ENCODE measurements at regions not wholly inside any gene's neighbourhood (a gene's known extent, or its start where the extent isn't known, plus 50 kb on each side); places are given as distances from the start of the nearest gene placed in this dataset.
"Not testable (repeated sequence)": the region's sequence is repeated elsewhere in the genome, so short reads cannot be mapped to it uniquely, and the experiment has no call there.

GRCh38 chr10:52945521-52945920 lies 172.9 kb upstream of the MBL2 start:
- H4K20me1 ChIP-seq (ENCODE audit: insufficient read depth); BruUV-seq (replicated peaks); RAD21 ChIA-PET (ENCODE audit: low non-redundant PET in 1 of 2, low total read pairs in 2 of 2, uncharacterized antibody in 2 of 2, unreplicated experiment in 2 of 2); DNase-seq (ENCODE audit: low read depth, low spot score); POLR2A ChIA-PET; H3K9me3 ChIP-seq (ENCODE audit: control insufficient read depth in 1 of 2, insufficient read depth in 1 of 2, low read depth in 1 of 2, low read length in 2 of 2); H3K27ac ChIP-seq (ENCODE audit: low read depth, low read length); H3K9ac ChIP-seq (ENCODE audit: low read length); H2AFZ ChIP-seq (ENCODE audit: low read depth, low read length, poor library complexity, severe bottlenecking); H3K79me2 ChIP-seq (ENCODE audit: insufficient read depth, low read length); H3K4me3 ChIP-seq (replicated peaks in 1 of 2; ENCODE audit: low read depth in 1 of 2, low read length in 2 of 2); CTCF ChIA-PET; H3K27me3 ChIP-seq (ENCODE audit: insufficient read depth, low read length); H3K4me2 ChIP-seq (ENCODE audit: low read length); intact Hi-C loops (cut with micrococcal nuclease); H3K9me2 ChIP-seq (ENCODE audit: insufficient read depth); H3K4me1 ChIP-seq (ENCODE audit: control insufficient read depth in 1 of 2, insufficient read depth in 2 of 2, low read length in 2 of 2); H3K36me3 ChIP-seq (ENCODE audit: control insufficient read depth in 1 of 2, insufficient read depth in 2 of 2, low read length in 2 of 2); ATAC-seq: not testable (repeated sequence)

DNA sequence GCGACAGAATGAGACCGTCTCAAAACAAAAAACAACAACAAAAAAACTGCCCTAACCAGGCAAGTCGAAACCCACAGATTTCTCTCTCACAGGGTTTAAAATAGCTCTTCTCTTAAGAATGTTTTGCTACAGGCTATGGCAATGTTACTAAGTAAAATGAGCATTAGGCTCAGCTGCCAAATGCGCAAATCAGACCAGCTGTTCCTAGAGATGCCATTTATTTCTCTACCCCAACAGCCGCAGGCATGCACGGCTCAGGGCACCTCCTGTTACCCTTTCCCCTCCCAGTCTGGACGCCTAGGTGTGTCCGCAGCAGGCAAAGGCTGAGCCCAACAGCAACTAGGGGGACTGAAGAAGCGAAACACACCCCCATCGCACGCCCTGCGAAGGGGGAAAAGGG lies 168.3 kb upstream of the MBL2 start:
- Histone ChIP-seq H3K36me3 (ENCODE audit: control insufficient read depth in 1 of 2, insufficient read depth in 2 of 2, low read length in 2 of 2) (no peaks in the 10 kb centered on the region), H3K4me1 (ENCODE audit: control insufficient read depth in 1 of 2, insufficient read depth in 2 of 2, low read length in 2 of 2) (no peaks in the 10 kb centered on the region), H3K4me3 (replicated peaks in 1 of 2; ENCODE audit: low read depth in 1 of 2, low read length in 2 of 2) (no peak overlapping the region), H2AFZ (ENCODE audit: low read depth, low read length, poor library complexity, severe bottlenecking) (no peak overlapping the region), H3K9me2 (ENCODE audit: insufficient read depth) (no peaks in the 10 kb centered on the region), H3K9ac (ENCODE audit: low read length) (no peak overlapping the region), H4K20me1 (ENCODE audit: insufficient read depth) (no peaks in the 10 kb centered on the region), H3K27ac (ENCODE audit: low read depth, low read length) (no peak overlapping the region), H3K27me3 (ENCODE audit: insufficient read depth, low read length) (no peaks in the 10 kb centered on the region), H3K4me2 (ENCODE audit: low read length) (no peak overlapping the region), H3K9me3 (ENCODE audit: control insufficient read depth in 1 of 2, insufficient read depth in 1 of 2, low read depth in 1 of 2, low read length in 2 of 2) (no peaks in the 10 kb centered on the region), H3K79me2 (ENCODE audit: insufficient read depth, low read length) (no peaks in the 10 kb centered on the region)
- ATAC-seq (no peak), DNase-seq (ENCODE audit: low read depth, low spot score) (no peak)
- RAD21 ChIA-PET (ENCODE audit: low non-redundant PET in 1 of 2, low total read pairs in 2 of 2, uncharacterized antibody in 2 of 2, unreplicated experiment in 2 of 2): no interaction called here
- intact Hi-C loops (cut with micrococcal nuclease): no loop called here
- BruUV-seq (replicated peaks): no TSS peak
- no peak for TF ChIP-seq ZNF274 (IDR thresholded peaks at IDR 0.05; ENCODE audit: low read depth, low read length)
- no peak for TF ChIP-seq SP1 (IDR thresholded peaks at IDR 0.05; ENCODE audit: low read depth)
- TF ChIP-seq TCF7L2 (IDR thresholded peaks at IDR 0.05; ENCODE audit: borderline replicate concordance, extremely low read depth, insufficient read depth, insufficient read length): no peak
- TF ChIP-seq, protein P1, sequence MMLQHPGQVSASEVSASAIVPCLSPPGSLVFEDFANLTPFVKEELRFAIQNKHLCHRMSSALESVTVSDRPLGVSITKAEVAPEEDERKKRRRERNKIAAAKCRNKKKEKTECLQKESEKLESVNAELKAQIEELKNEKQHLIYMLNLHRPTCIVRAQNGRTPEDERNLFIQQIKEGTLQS (IDR thresholded peaks at IDR 0.05): no peak
- no peak for TF ChIP-seq FOSL1 (IDR thresholded peaks at IDR 0.05; ENCODE audit: low read depth)
- TF ChIP-seq, protein P2, sequence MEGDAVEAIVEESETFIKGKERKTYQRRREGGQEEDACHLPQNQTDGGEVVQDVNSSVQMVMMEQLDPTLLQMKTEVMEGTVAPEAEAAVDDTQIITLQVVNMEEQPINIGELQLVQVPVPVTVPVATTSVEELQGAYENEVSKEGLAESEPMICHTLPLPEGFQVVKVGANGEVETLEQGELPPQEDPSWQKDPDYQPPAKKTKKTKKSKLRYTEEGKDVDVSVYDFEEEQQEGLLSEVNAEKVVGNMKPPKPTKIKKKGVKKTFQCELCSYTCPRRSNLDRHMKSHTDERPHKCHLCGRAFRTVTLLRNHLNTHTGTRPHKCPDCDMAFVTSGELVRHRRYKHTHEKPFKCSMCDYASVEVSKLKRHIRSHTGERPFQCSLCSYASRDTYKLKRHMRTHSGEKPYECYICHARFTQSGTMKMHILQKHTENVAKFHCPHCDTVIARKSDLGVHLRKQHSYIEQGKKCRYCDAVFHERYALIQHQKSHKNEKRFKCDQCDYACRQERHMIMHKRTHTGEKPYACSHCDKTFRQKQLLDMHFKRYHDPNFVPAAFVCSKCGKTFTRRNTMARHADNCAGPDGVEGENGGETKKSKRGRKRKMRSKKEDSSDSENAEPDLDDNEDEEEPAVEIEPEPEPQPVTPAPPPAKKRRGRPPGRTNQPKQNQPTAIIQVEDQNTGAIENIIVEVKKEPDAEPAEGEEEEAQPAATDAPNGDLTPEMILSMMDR (IDR thresholded peaks at IDR 0.05 in 2 of 3, conservative IDR thresholded peaks at IDR 0.05 in 1 of 3; ENCODE audit: borderline replicate concordance in 1 of 3, insufficient read depth in 1 of 3, low read depth in 2 of 3, low read length in 2 of 3): no peak
- TF ChIP-seq SIN3A (IDR thresholded peaks at IDR 0.05; ENCODE audit: low read depth): no peak
- TF ChIP-seq POLR2AphosphoS5 (IDR thresholded peaks at IDR 0.05; ENCODE audit: low read depth, low read length): no peak
- no peak for TF ChIP-seq JUND (IDR thresholded peaks at IDR 0.05)
- no peak for TF ChIP-seq ELF1 (IDR thresholded peaks at IDR 0.05; ENCODE audit: borderline replicate concordance, low read depth)
- no peak for TF ChIP-seq EZH2 (IDR thresholded peaks at IDR 0.05)
- no peak for TF ChIP-seq YY1 (IDR thresholded peaks at IDR 0.05; ENCODE audit: extremely low read depth, insufficient replicate concordance, low read depth, low read length)
- TF ChIP-seq, protein P3, sequence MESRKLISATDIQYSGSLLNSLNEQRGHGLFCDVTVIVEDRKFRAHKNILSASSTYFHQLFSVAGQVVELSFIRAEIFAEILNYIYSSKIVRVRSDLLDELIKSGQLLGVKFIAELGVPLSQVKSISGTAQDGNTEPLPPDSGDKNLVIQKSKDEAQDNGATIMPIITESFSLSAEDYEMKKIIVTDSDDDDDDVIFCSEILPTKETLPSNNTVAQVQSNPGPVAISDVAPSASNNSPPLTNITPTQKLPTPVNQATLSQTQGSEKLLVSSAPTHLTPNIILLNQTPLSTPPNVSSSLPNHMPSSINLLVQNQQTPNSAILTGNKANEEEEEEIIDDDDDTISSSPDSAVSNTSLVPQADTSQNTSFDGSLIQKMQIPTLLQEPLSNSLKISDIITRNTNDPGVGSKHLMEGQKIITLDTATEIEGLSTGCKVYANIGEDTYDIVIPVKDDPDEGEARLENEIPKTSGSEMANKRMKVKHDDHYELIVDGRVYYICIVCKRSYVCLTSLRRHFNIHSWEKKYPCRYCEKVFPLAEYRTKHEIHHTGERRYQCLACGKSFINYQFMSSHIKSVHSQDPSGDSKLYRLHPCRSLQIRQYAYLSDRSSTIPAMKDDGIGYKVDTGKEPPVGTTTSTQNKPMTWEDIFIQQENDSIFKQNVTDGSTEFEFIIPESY (IDR thresholded peaks at IDR 0.05; ENCODE audit: extremely low read depth, insufficient replicate concordance, low read length): no peak
- TF ChIP-seq CEBPB (IDR thresholded peaks at IDR 0.05; ENCODE audit: low read depth): no peak
- no peak for TF ChIP-seq EZH2phosphoT487 (IDR thresholded peaks at IDR 0.05; ENCODE audit: borderline replicate concordance)
- no peak for TF ChIP-seq EGR1 (IDR thresholded peaks at IDR 0.05; ENCODE audit: low read depth)
- CTCF ChIA-PET: no interaction called here
- POLR2A ChIA-PET: no interaction called here
